ENCODE measurements at regions not wholly inside any gene's neighbourhood (a gene's known extent, or its start where the extent isn't known, plus 50 kb on each side); places are given as distances from the start of the nearest gene placed in this dataset.

DNA sequence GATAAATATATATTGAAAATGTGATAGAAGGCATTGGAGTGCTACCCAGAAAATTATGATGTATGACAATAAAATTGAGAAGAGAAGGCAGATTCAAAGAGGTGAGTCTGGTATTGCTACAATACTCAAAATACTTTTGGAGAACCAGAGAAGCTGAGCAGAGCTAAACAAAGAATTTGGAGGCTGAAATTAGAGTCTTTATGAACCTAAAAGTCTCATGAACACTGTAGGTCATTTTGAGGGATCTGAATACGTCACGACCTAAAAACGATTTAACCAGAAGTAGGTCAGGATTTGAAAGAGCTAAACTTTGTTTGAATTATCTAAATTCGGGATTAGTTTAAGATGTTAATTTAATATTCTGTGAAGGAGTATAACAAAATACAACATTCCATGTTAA is 182.4 kb upstream of the CDH9 start:
- TF ChIP-seq CTCF (IDR thresholded peaks at IDR 0.05) (no peak), POLR2A (IDR thresholded peaks at IDR 0.05) (no peak), POLR2AphosphoS5 (IDR thresholded peaks at IDR 0.05; ENCODE audit: insufficient read depth in 1 of 2, low read depth in 1 of 2) (no peak)
